ENCODE measurements at regions not wholly inside any gene's neighbourhood (a gene's known extent, or its start where the extent isn't known, plus 50 kb on each side); places are given as distances from the start of the nearest gene placed in this dataset.

- no peak for TF ChIP-seq CTCF (conservative IDR thresholded peaks at IDR 0.05)
- TF ChIP-seq ZFX (IDR thresholded peaks at IDR 0.05) = no peak
These were observed 148.1 kb downstream of the CEBPB start for GRCh38 chr20:50338479-50339391.
